ENCODE measurements at regions not wholly inside any gene's neighbourhood (a gene's known extent, or its start where the extent isn't known, plus 50 kb on each side); places are given as distances from the start of the nearest gene placed in this dataset.

DNA sequence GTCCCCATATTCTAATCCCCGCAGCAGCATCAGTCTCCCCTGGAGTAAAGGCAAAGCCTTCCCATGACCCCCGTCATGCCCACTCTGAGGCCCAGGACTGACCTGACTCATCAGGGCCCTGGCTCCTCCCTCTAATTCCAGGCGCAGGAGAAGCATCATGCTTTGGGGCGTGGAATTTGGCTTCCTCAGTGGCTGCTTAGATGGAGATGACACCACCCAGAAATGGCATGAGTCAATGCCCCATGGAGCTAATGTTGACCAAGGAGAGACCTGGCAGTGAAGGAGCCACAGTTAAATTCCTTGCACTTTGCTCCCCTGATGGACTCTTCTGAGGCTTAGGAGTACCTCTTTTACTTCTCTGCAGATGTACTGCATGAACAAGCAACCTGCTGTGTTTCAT is 204.2 kb upstream of the PROK2 start:
- TF ChIP-seq, protein P1, sequence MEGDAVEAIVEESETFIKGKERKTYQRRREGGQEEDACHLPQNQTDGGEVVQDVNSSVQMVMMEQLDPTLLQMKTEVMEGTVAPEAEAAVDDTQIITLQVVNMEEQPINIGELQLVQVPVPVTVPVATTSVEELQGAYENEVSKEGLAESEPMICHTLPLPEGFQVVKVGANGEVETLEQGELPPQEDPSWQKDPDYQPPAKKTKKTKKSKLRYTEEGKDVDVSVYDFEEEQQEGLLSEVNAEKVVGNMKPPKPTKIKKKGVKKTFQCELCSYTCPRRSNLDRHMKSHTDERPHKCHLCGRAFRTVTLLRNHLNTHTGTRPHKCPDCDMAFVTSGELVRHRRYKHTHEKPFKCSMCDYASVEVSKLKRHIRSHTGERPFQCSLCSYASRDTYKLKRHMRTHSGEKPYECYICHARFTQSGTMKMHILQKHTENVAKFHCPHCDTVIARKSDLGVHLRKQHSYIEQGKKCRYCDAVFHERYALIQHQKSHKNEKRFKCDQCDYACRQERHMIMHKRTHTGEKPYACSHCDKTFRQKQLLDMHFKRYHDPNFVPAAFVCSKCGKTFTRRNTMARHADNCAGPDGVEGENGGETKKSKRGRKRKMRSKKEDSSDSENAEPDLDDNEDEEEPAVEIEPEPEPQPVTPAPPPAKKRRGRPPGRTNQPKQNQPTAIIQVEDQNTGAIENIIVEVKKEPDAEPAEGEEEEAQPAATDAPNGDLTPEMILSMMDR (IDR thresholded peaks at IDR 0.05; ENCODE audit: low read length): no peak
- no peak for TF ChIP-seq EZH2 (optimal IDR thresholded peaks at IDR 0.05; ENCODE audit: low read depth, low read length)
